Keratinocyte (primary cell): ENCODE measurements at regions not wholly inside any gene's neighbourhood (a gene's known extent, or its start where the extent isn't known, plus 50 kb on each side); places are given as distances from the start of the nearest gene placed in this dataset.
"Not testable (repeated sequence)": the region's sequence is repeated elsewhere in the genome, so short reads cannot be mapped to it uniquely, and the experiment has no call there.

ENCODE experiments used
- DNase-seq: peaks from one replicate; pipeline ENCODE4 v3.0.0-alpha.2; 2011; ENCODE audit warnings: low read depth, missing footprints, low spot score
- FAIRE-seq: peaks from 2 replicates; lab custom pipeline; 2011; peaks lifted over from hg19 to GRCh38; lab: Jason Lieb, UNC
- H2AFZ ChIP-seq: 2 replicates; pipeline ENCODE4 v1.6.0; 2012; ENCODE audit warnings: low read length, control low read depth, inconsistent platforms; ENCODE audit not compliant: control insufficient read depth
- H3K27ac ChIP-seq: 2 replicates; pipeline ENCODE4 v1.5.1; 2011; ENCODE audit warnings: low read length; ENCODE audit not compliant: control insufficient read depth, insufficient read depth
- H3K27me3 ChIP-seq: 3 replicates; pipeline ENCODE4 v1.6.0; 2011; ENCODE audit warnings: low read length; ENCODE audit not compliant: control insufficient read depth, insufficient read depth; ENCODE audit errors: extremely low read depth
- H3K36me3 ChIP-seq, 2 experiments: 2 replicates in 1 of 2; 3 replicates in 1 of 2; pipeline ENCODE4 v1.5.1; 2011; ENCODE audit warnings: low read length in 2 of 2, mild to moderate bottlenecking in 1 of 2; ENCODE audit not compliant: control insufficient read depth in 2 of 2, insufficient read depth in 2 of 2; ENCODE audit errors: extremely low read depth in 1 of 2
- H3K4me1 ChIP-seq: 3 replicates; pipeline ENCODE4 v1.5.1; 2011; ENCODE audit warnings: low read length; ENCODE audit not compliant: control insufficient read depth, insufficient read depth; ENCODE audit errors: extremely low read depth
- H3K4me2 ChIP-seq: 3 replicates; pipeline ENCODE4 v1.6.0; 2011; ENCODE audit warnings: low read depth, low read length; ENCODE audit not compliant: control insufficient read depth, insufficient read depth; ENCODE audit errors: extremely low read depth
- H3K4me3 ChIP-seq, 3 experiments: fragments of 200-600 bp in 1 of 3; sonication (generic) in 1 of 3; 2 replicates in 2 of 3; 3 replicates in 1 of 3; pipeline ENCODE4 v1.5.1; 2011 to 2016; ENCODE audit warnings: low read length in 3 of 3, mild to moderate bottlenecking in 3 of 3, control low read depth in 2 of 3, inconsistent platforms in 1 of 3, low read depth in 1 of 3, mixed read lengths in 1 of 3, mixed run types in 1 of 3, moderate library complexity in 1 of 3; ENCODE audit not compliant: control insufficient read depth in 2 of 3, insufficient read depth in 2 of 3; ENCODE audit errors: extremely low read depth in 1 of 3
- H3K79me2 ChIP-seq: 2 replicates; pipeline ENCODE4 v1.6.0; 2012; ENCODE audit warnings: low read length; ENCODE audit not compliant: control insufficient read depth, insufficient read depth
- H3K9ac ChIP-seq: 3 replicates; pipeline ENCODE4 v1.6.0; 2011; ENCODE audit warnings: low read length; ENCODE audit not compliant: control insufficient read depth, insufficient read depth; ENCODE audit errors: extremely low read depth
- H3K9me1 ChIP-seq: 3 replicates; pipeline ENCODE4 v1.6.0; 2011; ENCODE audit warnings: low read length; ENCODE audit not compliant: control insufficient read depth, insufficient read depth; ENCODE audit errors: extremely low read depth
- H3K9me3 ChIP-seq: 2 replicates; pipeline ENCODE4 v1.5.1; 2012; ENCODE audit warnings: low read depth, low read length; ENCODE audit not compliant: control insufficient read depth
- H4K20me1 ChIP-seq: 3 replicates; pipeline ENCODE4 v1.6.0; 2011; ENCODE audit warnings: low read length; ENCODE audit not compliant: control insufficient read depth, insufficient read depth; ENCODE audit errors: extremely low read depth
- EZH2 ChIP-seq: IDR thresholded peaks from one replicate; pipeline ENCODE4 v1.6.1; 2012; ENCODE audit warnings: inconsistent platforms, mild to moderate bottlenecking, low read length, moderate library complexity
- dilution Hi-C: fragments of 300-500 bp; cut with MboI; formaldehyde crosslinking; loops from one replicate; pipeline ENCODE4 v1.7.0; 2020; ENCODE audit warnings: low sequenced_read_pairs; ENCODE audit not compliant: extremely low pct_ligation_motif_present
- TF ChIP-seq, protein P1 (sequence below), 3 experiments: IDR thresholded peaks in 1 of 3; conservative IDR thresholded peaks in 1 of 3; optimal IDR thresholded peaks in 1 of 3; 2 replicates in 2 of 3; 3 replicates in 1 of 3; pipeline versions ENCODE3 to v1.5.1; 2011; ENCODE audit warnings: low read length in 3 of 3, mild to moderate bottlenecking in 3 of 3, moderate library complexity in 2 of 3, control low read depth in 1 of 3, inconsistent platforms in 1 of 3; ENCODE audit not compliant: insufficient read depth in 2 of 3; ENCODE audit errors: extremely low read depth in 1 of 3

GRCh38 chr13:54805743-54806142 lies 1777.1 kb downstream of the OLFM4 start:
- Histone ChIP-seq H3K79me2 (no peaks in the 10 kb centered on the region), H2AFZ (no peak overlapping the region), H3K27ac (no peak overlapping the region), H3K9ac (no peak overlapping the region), H3K9me3 (no peaks in the 10 kb centered on the region), H3K4me1 (no peaks in the 10 kb centered on the region), H3K4me2 (no peak overlapping the region), H4K20me1 (no peaks in the 10 kb centered on the region), H3K4me3 (no peak overlapping the region), H3K36me3 (no peaks in the 10 kb centered on the region), H3K27me3 (no peaks in the 10 kb centered on the region), H3K9me1 (no peaks in the 10 kb centered on the region)
- FAIRE-seq (no peak), DNase-seq (no peak)
- no peak for TF ChIP-seq EZH2
- TF ChIP-seq, protein P1, sequence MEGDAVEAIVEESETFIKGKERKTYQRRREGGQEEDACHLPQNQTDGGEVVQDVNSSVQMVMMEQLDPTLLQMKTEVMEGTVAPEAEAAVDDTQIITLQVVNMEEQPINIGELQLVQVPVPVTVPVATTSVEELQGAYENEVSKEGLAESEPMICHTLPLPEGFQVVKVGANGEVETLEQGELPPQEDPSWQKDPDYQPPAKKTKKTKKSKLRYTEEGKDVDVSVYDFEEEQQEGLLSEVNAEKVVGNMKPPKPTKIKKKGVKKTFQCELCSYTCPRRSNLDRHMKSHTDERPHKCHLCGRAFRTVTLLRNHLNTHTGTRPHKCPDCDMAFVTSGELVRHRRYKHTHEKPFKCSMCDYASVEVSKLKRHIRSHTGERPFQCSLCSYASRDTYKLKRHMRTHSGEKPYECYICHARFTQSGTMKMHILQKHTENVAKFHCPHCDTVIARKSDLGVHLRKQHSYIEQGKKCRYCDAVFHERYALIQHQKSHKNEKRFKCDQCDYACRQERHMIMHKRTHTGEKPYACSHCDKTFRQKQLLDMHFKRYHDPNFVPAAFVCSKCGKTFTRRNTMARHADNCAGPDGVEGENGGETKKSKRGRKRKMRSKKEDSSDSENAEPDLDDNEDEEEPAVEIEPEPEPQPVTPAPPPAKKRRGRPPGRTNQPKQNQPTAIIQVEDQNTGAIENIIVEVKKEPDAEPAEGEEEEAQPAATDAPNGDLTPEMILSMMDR (optimal IDR thresholded peaks at IDR 0.05 in 1 of 3, IDR thresholded peaks at IDR 0.05 in 1 of 3, conservative IDR thresholded peaks at IDR 0.05 in 1 of 3; ENCODE audit: extremely low read depth in 1 of 3, insufficient read depth in 2 of 3, low read length in 3 of 3), result no peak
- dilution Hi-C loops, result no loop called here

DNA sequence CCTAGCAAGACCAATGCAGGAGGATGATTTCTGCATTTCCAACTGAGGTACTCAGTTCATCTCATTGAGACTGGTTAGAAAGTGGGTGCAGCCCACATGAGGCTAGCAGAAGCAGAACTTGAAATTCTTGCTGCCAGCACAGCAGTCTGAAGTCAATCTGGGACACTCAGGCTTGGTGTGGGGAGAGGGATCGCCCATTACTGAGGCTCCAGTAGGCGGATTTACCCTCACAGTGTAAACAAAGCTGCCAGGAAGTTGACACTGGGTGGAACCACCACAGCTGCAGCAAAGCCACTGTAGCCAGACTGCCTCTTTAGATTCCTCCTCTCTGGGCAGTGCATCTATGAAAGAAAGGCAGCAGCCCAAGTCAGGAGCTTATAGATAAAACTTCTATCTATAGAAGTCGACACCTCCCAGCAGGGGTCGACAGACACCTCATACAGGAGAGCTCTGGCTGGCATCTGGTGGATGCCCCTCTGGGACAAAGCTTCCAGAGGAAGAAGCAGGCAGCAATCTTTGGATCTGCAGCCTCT lies 1793.4 kb downstream of the OLFM4 start:
- FAIRE-seq, H3K27ac ChIP-seq, H2AFZ ChIP-seq, H4K20me1 ChIP-seq, H3K79me2 ChIP-seq, H3K9me1 ChIP-seq, H3K36me3 ChIP-seq, DNase-seq, H3K4me3 ChIP-seq, dilution Hi-C loops, H3K4me1 ChIP-seq, H3K27me3 ChIP-seq, H3K9ac ChIP-seq, H3K9me3 ChIP-seq, H3K4me2 ChIP-seq: not testable (repeated sequence)

DNA sequence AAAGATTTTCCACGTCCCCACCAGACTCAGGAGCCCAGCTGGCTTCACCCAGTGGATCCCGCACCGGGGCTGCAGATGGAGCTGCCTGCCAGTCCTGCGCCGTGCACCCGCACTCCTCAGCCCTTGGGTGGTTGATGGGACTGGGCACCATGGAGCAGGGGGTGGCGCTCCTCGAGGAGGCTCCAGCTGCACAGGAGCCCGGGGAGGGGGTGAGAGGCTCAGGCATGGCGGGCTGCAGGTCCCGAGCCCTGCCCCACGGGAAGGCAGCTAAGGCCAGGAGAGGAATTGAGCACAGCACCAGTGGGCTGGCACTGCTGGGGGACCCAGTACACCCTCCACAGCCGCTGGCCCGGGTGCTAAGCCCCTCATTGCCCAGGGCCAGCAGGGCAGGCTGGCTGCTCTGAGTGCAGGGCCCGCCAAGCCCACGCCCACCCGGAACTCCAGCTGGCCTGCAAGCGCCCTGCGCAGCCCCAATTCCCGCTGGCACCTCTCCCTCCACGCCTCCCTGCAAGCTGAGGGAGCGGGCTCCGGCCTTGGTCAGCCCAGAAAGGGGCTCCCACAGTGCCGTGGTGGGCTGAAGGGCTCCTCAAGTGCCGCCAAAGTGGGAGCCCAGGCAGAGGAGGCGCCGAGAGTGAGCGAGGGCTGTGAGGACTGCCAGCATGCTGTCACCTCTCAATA lies 1800.9 kb downstream of the OLFM4 start:
- H3K9me3 ChIP-seq, H3K27me3 ChIP-seq, H3K4me3 ChIP-seq, H3K27ac ChIP-seq, H3K36me3 ChIP-seq, H2AFZ ChIP-seq, H3K9ac ChIP-seq, H3K9me1 ChIP-seq, H3K79me2 ChIP-seq, H4K20me1 ChIP-seq, H3K4me2 ChIP-seq, dilution Hi-C loops, H3K4me1 ChIP-seq, FAIRE-seq, DNase-seq: not testable (repeated sequence)
